ENCODE measurements at regions not wholly inside any gene's neighbourhood (a gene's known extent, or its start where the extent isn't known, plus 50 kb on each side); places are given as distances from the start of the nearest gene placed in this dataset.

DNA sequence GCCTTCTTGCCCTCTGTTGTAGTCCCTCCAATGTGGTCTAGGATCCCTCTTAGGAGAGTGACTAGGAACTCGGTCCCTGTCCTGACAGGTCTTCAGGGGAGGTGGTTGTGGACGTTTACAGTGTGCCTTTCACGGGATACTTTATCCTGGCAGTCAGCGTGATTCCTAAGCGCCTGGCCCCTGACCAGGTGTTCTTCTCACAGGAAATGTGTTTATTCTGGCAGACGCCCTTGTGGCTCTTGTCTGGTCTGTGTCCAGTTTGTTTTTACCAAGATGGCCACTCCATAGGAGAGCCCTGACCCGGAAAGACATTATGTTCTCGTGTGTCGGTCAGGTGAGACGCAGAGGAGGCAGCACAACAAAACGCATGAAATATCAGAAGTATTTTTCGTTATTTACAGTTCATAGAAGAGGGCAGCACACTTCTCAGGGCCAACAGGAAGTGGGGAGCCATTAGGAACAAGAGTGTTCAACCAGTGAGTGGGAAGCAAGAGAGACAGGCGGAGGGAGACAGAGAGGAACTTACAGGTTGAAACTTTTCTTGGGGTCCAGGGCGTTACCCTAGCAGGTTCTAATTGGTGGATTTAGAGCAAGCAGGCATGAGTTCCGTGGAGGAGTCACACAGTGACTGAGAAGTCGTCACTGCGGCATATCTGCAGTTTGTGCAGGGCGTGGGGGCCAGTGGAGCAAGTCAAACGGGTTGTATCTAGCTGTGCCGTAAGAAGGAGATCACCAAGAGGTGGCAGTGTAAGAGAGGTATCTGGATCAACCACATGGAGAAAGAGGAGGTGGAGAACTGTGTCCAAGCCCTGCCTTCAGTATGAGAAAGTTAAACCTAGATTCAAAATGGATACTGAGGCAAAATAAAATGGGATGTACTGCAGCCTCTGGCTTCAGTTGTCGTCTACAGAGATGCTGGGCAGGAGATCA is 412.9 kb downstream of the ZSWIM6 start:
- ATAC-seq (no peak), DNase-seq (no peak)
- H3K27ac Mint-ChIP-seq = no peak overlapping the region

DNA sequence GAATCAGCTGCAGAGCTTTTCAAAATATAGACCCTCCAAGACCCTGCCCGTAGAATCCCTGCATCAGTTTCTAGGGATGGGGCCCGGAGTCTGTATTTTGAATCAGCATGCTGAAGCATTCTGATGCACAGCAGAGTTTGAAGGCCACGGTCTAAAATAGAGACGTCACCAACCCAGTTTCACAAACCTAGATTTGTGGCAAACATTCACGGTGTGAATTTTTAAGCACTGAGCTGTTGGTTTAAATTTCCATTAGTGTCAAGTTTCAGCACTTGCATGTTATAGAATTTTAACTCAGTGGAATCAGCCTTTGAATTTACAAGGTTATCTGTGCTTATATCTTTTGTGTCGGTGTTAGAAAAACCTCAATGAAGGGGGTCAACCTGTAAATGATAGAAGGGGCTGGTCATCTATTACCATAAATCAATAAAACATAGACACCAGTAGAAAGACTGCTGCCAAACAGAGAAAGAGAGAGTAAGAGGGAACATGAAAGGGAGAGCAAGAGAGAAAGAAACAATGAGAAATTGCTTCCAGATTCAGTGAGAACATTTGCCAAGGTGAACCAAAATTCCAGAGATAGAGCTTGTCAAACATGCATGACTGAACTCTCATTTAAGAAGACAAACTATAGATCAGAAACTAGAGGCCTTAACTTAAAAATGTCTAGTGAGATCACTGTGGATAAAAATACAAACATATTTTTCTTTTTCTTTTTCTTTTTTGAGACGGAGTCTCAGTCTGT is 414.9 kb downstream of the ZSWIM6 start:
- ATAC-seq (no peak), DNase-seq (no peak)
- no peak overlapping the region for H3K4me3 Mint-ChIP-seq
- no peak overlapping the region for H3K27ac Mint-ChIP-seq
- H3K9me3 Mint-ChIP-seq = peaks cover 4% of the 10 kb centered on the region
- H3K36me3 Mint-ChIP-seq (ENCODE audit: low read depth) = no peaks in the 10 kb centered on the region
- H3K27me3 Mint-ChIP-seq = peaks cover 2% of the 10 kb centered on the region
- H3K4me1 Mint-ChIP-seq = no peaks in the 10 kb centered on the region

More for the DNA sequence above, 412.9 kb downstream of the ZSWIM6 start:
- peaks cover 2% of the 10 kb centered on the region for H3K27me3 Mint-ChIP-seq
- H3K4me1 Mint-ChIP-seq = no peaks in the 10 kb centered on the region
- no peak overlapping the region for H3K4me3 Mint-ChIP-seq
- H3K36me3 Mint-ChIP-seq (ENCODE audit: low read depth) = no peaks in the 10 kb centered on the region
- peaks cover 3% of the 10 kb centered on the region for H3K9me3 Mint-ChIP-seq

DNA sequence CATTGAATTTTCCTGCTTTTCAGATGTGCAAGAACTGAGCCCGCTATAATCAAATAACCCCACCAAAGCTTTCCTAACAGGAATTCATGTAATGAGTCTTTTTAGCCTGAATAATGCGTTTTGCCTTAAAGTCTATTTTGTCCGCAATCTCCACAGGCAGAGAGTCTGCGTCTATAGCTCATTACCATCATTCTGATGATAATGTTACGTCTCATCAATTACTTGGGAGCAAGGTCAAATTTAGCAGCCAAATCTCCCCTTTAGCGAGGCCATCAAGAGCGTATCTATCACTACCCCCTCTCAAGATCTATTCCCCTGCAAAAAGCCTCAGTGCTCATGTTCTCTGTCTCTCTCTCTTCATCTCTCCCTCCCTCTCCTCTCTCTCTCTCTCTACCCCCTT is 416.1 kb downstream of the ZSWIM6 start:
- Mint-ChIP-seq H3K27me3 (no peaks in the 10 kb centered on the region), H3K36me3 (ENCODE audit: low read depth) (no peaks in the 10 kb centered on the region), H3K4me1 (no peaks in the 10 kb centered on the region), H3K9me3 (peaks cover 4% of the 10 kb centered on the region), H3K4me3 (no peak overlapping the region), H3K27ac (no peak overlapping the region)
- DNase-seq (no peak), ATAC-seq (no peak)

DNA sequence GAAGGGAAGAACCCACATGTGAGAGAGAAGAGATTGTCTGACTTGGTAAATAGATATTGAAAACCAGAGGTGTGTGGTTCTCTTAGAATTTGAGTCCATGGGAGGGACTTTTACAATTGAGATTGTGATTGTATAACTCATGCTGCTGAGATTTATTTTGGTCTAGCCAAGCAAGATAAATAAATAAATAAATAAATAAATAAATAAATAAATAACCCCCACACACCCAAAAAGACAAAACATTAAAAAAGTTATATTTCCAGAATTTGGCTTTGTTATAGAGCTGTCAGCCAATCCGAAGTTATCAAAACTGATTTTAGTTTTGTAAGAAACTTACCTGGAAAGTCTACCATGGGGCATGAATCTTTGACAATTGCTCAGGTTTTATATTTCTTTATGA is 416.6 kb downstream of the ZSWIM6 start:
- H3K27me3 Mint-ChIP-seq = no peaks in the 10 kb centered on the region
- peaks cover 4% of the 10 kb centered on the region for H3K9me3 Mint-ChIP-seq
- DNase-seq (no peak), ATAC-seq (no peak)
- H3K36me3 Mint-ChIP-seq (ENCODE audit: low read depth) = no peaks in the 10 kb centered on the region
- no peak overlapping the region for H3K27ac Mint-ChIP-seq
- H3K4me3 Mint-ChIP-seq = no peak overlapping the region
- no peaks in the 10 kb centered on the region for H3K4me1 Mint-ChIP-seq

DNA sequence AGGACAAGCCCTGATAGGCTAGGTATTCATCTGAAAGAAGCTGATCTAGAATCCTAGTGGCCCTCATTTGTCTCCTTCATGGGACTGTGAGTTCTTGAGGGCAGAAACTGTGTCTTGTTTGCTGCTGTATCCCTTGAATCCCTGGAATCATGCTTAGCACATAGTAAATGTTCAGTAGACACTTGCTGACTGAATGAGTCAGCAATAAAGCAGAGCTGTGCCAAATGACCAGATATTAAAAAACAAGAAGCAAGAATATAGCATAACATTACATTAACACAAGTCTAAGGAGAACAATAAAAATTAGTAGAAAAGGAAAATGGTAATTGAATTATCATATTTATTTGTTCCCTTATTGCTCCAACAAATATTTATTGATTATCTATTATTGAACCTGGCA is 420.5 kb downstream of the ZSWIM6 start:
- H3K27me3 Mint-ChIP-seq = no peaks in the 10 kb centered on the region
- H3K36me3 Mint-ChIP-seq (ENCODE audit: low read depth) = no peaks in the 10 kb centered on the region
- DNase-seq (no peak), ATAC-seq (no peak)
- H3K4me1 Mint-ChIP-seq = no peaks in the 10 kb centered on the region
- no peak overlapping the region for H3K4me3 Mint-ChIP-seq
- H3K9me3 Mint-ChIP-seq = peaks cover 4% of the 10 kb centered on the region
- no peak overlapping the region for H3K27ac Mint-ChIP-seq

DNA sequence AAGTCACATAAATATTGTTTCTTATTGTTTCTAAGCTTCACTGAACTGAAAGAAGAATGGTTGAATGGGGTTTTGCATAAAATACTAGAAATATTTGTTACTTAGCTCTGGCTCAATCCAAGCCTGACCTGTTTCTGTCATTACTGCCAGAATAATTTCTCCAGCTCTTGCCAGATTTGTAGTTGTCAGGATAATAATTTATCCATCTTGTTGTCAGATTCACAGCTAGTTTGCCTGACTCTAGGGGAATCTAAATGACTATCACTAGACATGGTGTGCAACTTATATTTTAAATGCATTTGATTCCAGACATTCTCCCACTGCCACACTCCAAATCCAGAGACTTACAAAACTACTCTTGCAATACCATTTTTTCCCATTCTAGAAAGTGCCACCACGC is 422.7 kb downstream of the ZSWIM6 start:
- H3K4me1 Mint-ChIP-seq = no peaks in the 10 kb centered on the region
- H3K27me3 Mint-ChIP-seq = no peaks in the 10 kb centered on the region
- H3K9me3 Mint-ChIP-seq = peaks cover 3% of the 10 kb centered on the region
- no peaks in the 10 kb centered on the region for H3K36me3 Mint-ChIP-seq (ENCODE audit: low read depth)
- ATAC-seq (no peak), DNase-seq (no peak)
- H3K4me3 Mint-ChIP-seq = no peak overlapping the region
- no peak overlapping the region for H3K27ac Mint-ChIP-seq

DNA sequence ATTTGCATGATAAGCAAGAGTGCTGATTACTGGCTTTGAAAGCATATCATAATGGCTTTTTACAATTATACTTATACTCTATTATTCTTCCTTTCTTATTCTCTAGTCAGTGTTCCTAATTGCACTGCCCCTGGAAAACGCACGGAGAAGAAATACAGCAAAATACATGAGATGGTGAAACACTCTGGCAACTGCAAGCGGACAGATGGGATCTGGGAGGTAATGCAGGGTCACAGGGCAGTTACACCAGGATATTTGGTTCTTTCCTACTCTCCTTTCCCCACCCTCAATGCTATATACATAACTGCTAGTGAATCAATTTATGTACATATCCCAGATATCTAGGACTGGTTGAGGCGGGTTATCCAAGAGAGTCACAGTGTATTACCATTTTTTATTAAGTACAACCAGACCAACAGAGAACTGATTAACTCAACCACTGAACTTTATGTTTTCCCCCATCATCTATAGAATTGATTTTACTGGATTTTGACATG is 423.7 kb downstream of the ZSWIM6 start:
- no peak overlapping the region for H3K27ac Mint-ChIP-seq
- no peak for ATAC-seq
- H3K4me1 Mint-ChIP-seq = no peaks in the 10 kb centered on the region
- no peak for DNase-seq
- H3K9me3 Mint-ChIP-seq = no peaks in the 10 kb centered on the region
- H3K27me3 Mint-ChIP-seq = no peaks in the 10 kb centered on the region
- H3K36me3 Mint-ChIP-seq (ENCODE audit: low read depth) = no peaks in the 10 kb centered on the region
- H3K4me3 Mint-ChIP-seq = no peak overlapping the region

DNA sequence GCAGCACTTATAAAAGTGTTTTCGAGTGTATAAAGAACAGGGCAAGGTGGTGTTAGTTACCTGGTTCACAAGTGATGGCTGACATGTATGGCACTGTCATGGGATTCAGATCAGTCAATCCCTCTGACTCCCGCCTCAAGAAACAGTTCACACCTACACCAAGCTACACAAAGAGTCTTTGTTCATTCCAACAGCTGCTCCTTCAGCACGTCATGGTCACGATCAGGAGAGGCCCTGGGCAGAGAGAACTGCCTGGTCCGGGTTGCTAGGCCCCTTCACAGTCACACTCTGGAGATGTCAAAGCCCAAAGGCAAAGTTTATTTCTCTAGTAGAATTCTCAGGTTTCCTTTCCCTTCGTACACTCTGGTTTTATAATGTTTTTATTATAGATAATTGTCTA is 426.7 kb downstream of the ZSWIM6 start:
- ATAC-seq (no peak), DNase-seq (no peak)
- H3K36me3 Mint-ChIP-seq (ENCODE audit: low read depth) = no peaks in the 10 kb centered on the region
- no peak overlapping the region for H3K4me3 Mint-ChIP-seq
- H3K27ac Mint-ChIP-seq = no peak overlapping the region
- H3K27me3 Mint-ChIP-seq = no peaks in the 10 kb centered on the region
- no peaks in the 10 kb centered on the region for H3K4me1 Mint-ChIP-seq
- H3K9me3 Mint-ChIP-seq = no peaks in the 10 kb centered on the region

DNA sequence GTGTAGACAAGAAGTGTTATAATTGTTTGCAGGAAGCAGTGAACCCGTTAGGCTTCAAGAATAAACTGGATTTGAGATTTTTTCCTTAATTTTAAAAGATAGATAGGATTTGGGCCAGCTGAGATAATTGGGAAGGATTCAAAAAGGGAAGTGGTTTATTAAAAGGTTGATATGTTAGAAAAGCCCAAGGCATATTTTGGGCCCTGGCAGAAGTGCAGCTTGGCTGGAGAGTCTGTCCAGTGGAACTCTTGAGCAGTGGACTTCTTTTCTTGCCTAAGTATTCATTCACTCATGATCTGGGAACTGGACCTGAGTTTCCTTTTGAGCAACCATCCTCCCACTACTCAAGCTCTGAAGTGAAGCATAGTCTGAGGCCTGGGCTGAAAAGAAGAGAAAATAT is 433.4 kb downstream of the ZSWIM6 start:
- peaks cover 5% of the 10 kb centered on the region for H3K27me3 Mint-ChIP-seq
- ATAC-seq (no peak), DNase-seq (no peak)
- no peaks in the 10 kb centered on the region for H3K4me1 Mint-ChIP-seq
- no peak overlapping the region for H3K27ac Mint-ChIP-seq
- no peaks in the 10 kb centered on the region for H3K36me3 Mint-ChIP-seq (ENCODE audit: low read depth)
- H3K9me3 Mint-ChIP-seq = no peaks in the 10 kb centered on the region
- H3K4me3 Mint-ChIP-seq = no peak overlapping the region

DNA sequence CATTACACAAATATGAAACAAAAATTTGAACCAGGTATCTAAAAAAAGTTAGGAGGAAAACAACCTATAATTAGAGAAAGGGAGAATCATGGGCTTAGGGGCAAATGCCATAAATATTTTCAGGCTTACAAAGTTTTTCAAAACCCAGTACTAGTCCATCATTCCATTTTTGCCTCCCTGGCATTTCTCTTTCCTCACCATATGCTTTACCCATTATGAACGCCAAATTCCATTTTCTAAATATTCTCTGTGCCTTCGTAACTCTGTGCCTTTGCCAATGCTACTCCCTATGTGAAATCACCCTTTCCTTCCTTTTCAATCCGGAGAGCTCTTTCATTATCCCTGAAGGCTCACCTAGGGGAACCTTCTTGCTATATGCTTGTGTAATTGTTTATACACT is 434.1 kb downstream of the ZSWIM6 start:
- H3K36me3 Mint-ChIP-seq (ENCODE audit: low read depth) = no peaks in the 10 kb centered on the region
- H3K9me3 Mint-ChIP-seq = no peaks in the 10 kb centered on the region
- no peaks in the 10 kb centered on the region for H3K4me1 Mint-ChIP-seq
- H3K4me3 Mint-ChIP-seq = no peak overlapping the region
- ATAC-seq (no peak), DNase-seq (no peak)
- peaks cover 5% of the 10 kb centered on the region for H3K27me3 Mint-ChIP-seq
- H3K27ac Mint-ChIP-seq = no peak overlapping the region

DNA sequence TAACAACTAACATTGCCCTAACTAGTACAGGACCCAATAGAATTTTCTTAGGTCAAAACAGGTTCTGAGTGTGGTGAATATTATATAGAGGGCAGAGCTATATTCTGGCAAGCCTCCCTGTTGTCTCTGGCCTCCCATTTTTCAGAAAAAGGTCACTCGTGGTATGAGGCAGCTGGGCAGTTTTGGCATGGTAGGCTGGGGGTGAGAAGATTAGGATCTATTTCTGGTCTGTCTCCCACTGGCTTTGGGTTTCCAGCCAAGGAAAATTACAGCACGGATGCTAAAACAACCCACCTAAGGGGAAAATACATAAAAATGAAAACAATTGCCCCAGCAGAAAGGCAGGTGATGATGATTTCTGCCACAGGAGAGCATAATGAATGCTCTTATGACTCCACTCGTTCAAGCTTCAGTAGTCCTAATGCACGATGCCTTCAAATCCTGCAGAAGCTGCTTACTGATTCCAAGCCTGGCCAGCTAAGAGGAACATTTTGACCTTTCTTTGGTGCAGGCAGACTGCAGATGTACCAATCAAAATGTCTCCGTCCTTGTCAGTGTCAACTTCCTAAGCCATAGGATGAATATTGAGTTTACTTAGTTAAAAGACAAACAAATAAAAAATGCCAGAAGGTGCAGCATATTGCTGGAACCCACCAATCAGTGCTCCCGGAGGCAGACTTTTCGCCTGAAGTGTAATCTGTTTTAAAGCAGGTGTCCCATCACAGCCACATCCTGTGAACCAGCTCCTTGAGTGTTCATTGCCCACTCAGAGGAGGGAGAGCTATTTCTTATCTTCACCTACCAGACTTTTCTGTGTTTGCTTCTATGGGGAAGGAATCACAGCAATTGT is 435.4 kb downstream of the ZSWIM6 start:
- H3K36me3 Mint-ChIP-seq (ENCODE audit: low read depth) = no peaks in the 10 kb centered on the region
- H3K27me3 Mint-ChIP-seq = peaks cover 7% of the 10 kb centered on the region
- H3K9me3 Mint-ChIP-seq = no peaks in the 10 kb centered on the region
- no peak overlapping the region for H3K4me3 Mint-ChIP-seq
- ATAC-seq (no peak), DNase-seq (no peak)
- no peak overlapping the region for H3K27ac Mint-ChIP-seq
- H3K4me1 Mint-ChIP-seq = no peaks in the 10 kb centered on the region

DNA sequence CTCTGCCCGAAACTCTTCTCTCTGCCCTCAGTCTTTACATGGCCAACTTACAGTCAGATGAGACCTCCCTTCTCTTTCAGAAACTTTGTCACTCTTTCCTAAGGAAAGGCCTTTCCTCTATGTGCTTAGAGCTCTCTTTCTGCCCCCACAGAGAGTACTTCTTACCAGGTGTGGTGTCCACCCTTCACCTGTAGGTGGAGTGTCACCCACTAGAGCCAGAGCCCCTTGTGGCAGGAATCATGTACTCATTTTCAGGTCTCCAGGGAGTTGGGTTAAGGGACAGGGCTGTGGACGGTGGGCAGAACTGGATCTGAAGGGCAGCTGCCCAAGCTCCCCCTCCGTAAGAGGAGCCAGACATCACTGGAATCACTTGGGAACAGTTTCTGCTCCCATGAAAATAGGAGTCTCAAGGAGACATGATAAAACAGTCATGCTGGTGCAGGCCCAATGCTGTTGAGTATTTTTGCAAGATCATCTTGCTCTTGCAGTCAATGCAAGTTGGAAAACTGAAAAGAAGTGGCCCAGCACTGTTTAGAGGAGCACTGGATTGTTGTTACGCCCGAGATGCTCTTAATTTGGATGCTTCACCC is 436.7 kb downstream of the ZSWIM6 start:
- Mint-ChIP-seq H3K9me3 (no peaks in the 10 kb centered on the region), H3K27ac (no peak overlapping the region), H3K4me3 (no peak overlapping the region), H3K4me1 (no peaks in the 10 kb centered on the region), H3K27me3 (peaks cover 7% of the 10 kb centered on the region), H3K36me3 (ENCODE audit: low read depth) (no peaks in the 10 kb centered on the region)
- DNase-seq (no peak), ATAC-seq (peak; percentile 63)

DNA sequence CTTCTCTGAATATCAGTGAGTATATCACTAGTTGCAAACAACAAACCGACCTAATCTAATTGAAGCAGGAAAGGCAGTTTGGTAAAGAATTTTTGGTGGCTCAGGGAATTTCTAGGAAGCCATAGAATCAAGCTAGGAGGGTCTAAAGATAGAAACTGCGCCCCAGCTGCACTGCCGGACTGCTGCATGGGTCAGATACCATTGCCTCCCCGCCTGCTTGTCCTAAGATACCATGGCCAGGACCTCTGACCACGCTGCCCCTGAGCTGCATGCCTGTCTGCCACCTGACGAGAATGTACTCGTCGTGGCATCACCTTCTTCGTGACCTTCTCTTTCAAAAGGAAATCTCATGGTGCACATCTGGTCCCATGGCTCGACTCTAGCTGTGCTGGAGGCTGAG is 439.0 kb downstream of the ZSWIM6 start:
- Mint-ChIP-seq H3K27ac (no peak overlapping the region), H3K27me3 (peaks cover 7% of the 10 kb centered on the region), H3K9me3 (no peaks in the 10 kb centered on the region), H3K36me3 (ENCODE audit: low read depth) (no peaks in the 10 kb centered on the region), H3K4me1 (no peaks in the 10 kb centered on the region), H3K4me3 (no peak overlapping the region)
- DNase-seq (no peak), ATAC-seq (no peak)

DNA sequence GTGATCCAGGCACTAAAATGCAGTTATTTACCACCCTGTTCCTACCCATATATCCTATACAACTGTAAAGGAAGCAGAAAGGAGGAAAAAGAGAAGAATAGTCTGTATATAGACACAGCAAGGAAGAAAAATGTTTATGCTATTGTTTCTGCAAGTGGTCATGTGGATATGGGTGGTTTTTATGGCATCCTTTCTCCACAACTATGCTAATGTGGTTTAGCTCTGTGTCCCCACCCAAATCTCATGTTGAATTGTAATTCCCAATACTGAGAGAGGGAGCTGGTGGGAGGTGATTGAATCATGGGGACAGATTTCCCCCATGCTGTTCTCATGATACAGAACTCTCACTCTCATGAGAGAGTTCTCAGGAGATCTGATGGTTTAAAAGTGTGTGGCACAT is 439.8 kb downstream of the ZSWIM6 start:
- Mint-ChIP-seq H3K27ac (no peak overlapping the region), H3K9me3 (no peaks in the 10 kb centered on the region), H3K4me1 (no peaks in the 10 kb centered on the region), H3K27me3 (peaks cover 7% of the 10 kb centered on the region), H3K36me3 (ENCODE audit: low read depth) (no peaks in the 10 kb centered on the region), H3K4me3 (no peak overlapping the region)
- no peak for ATAC-seq
- DNase-seq = no peak
